GM12875 (cell line): ENCODE measurements at regions not wholly inside any gene's neighbourhood (a gene's known extent, or its start where the extent isn't known, plus 50 kb on each side); places are given as distances from the start of the nearest gene placed in this dataset.

Source experiments
- H3K4me3 ChIP-seq: one replicate; pipeline ENCODE4 v1.5.1; 2011; ENCODE audit warnings: low read depth, low read length, control low read depth
- TF ChIP-seq, protein P1 (sequence below): IDR thresholded peaks from 2 replicates; pipeline ENCODE4 v1.5.1; 2011; ENCODE audit warnings: low read depth, mild to moderate bottlenecking, control low read depth, inconsistent platforms, low read length, moderate library complexity, borderline replicate concordance; ENCODE audit not compliant: insufficient read depth

DNA sequence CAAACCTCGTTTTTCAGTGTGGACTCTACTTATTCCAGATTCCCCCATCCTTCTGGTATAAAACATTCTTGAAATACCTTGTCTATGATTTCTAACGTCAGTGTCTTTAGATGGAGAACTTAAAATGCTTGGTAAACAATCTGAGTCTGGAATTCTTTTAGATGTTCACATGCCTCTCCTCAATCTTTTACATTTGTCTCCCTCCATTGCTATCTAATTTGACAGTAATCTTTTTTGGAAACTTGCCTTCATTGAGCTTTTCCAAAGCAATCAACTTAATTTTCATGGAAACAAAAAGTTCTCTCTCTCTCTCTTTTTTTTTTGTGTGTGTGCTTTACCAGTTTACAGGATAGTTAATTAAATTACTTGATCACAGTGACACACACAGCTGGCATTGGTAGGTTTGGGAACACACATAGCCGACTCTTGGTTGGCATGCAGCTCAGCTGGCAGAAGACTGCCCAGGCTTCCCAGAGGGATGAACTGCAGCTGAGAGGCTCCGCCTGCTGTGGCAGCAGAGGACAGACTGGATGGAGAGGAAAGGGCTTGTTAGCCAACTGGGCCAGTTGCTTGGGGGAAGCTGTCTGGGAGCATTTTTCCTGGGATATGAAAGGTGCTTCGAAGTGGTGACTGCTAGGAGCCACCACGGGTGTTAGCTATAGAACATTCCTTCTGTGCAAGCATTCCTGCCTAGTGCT, 271.3 kb downstream of the ZSWIM6 start:
- H3K4me3 ChIP-seq: no peak overlapping the region
- TF ChIP-seq, protein P1, sequence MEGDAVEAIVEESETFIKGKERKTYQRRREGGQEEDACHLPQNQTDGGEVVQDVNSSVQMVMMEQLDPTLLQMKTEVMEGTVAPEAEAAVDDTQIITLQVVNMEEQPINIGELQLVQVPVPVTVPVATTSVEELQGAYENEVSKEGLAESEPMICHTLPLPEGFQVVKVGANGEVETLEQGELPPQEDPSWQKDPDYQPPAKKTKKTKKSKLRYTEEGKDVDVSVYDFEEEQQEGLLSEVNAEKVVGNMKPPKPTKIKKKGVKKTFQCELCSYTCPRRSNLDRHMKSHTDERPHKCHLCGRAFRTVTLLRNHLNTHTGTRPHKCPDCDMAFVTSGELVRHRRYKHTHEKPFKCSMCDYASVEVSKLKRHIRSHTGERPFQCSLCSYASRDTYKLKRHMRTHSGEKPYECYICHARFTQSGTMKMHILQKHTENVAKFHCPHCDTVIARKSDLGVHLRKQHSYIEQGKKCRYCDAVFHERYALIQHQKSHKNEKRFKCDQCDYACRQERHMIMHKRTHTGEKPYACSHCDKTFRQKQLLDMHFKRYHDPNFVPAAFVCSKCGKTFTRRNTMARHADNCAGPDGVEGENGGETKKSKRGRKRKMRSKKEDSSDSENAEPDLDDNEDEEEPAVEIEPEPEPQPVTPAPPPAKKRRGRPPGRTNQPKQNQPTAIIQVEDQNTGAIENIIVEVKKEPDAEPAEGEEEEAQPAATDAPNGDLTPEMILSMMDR: no peak

DNA sequence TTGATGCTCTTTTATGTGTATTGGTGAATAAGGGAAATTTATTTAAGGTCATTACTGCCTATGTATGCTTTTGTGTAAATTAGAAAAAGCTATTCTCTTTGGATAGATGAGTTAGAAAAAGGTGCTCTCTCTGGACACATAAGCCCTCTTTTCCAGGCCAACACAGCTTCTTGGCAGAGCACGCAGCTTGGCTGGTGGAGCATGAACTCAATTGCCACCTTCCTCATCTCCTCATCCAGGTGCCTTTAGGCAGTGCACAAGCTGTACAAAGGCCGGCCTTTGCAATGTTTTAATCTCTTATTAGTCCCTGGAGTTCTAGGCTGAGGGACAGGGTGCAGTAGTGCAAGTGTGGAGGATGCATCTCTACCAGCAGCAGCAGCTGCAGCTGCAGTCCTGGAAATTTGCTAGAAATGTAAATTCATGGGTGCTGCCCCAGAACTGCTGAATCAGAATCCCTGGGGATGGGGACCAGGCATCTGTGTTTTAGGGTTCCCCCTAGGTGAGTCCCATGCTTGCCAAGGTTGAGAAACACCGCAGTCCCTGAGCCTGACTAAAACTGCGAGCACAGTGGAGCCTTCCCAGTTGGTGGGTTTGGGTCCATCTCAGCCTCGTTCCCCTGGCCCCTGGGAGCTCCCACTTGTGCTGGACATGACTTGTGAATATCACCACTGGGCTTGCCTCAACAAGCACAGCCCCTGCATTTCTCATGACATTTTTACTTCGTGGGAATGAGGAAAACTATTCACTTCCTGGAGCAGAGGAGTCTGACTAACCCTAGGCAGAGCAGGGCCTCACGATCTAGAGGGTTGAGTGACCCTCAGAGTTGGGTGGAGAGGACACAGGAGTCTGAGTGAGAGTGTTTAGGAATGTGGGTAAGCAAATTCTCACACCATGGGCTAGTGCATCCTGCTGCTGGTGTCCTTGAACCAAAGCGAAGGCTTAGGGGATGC, 272.3 kb downstream of the ZSWIM6 start:
- TF ChIP-seq, protein P1: no peak
- H3K4me3 ChIP-seq: no peak overlapping the region

DNA sequence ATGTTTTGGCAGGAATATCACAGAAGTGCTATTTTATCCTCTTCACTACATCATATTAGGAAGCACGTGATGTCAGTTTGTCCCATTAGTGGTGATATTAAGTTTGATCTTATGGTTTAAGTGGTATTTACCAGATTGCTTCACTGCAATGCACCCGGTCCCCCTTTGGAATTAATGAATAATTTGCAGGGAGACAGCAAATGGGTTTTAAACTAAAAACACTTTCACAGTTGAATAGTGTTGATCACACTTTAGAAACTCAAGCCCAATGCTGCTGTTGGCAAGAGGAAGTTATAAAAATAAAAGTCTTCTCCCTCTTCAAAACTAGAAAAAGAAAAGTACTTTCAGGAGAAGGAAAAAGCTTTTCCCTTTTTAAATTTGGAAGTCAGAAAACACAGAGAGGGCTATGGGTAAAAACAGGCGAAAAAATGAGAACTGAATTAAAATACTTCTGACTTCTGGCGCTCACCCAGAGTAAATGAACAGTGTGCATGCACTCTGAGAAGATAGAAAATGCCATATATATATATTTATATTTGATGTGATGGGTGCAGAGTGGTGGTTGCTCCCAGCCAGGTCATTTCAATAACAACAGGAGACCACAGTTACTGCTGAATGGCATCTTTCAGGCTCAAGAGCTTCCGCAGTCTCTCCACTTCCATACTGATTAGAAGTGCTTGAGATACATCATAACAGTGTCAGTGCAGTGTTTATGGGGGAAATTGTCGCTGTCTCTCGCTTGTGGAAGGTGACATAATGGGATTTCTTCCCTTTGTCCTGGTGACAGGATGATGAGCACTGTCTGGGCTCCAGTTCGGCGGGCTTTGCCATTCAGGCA, 278.0 kb downstream of the ZSWIM6 start:
- H3K4me3 ChIP-seq: no peak overlapping the region
- TF ChIP-seq, protein P1: no peak

DNA sequence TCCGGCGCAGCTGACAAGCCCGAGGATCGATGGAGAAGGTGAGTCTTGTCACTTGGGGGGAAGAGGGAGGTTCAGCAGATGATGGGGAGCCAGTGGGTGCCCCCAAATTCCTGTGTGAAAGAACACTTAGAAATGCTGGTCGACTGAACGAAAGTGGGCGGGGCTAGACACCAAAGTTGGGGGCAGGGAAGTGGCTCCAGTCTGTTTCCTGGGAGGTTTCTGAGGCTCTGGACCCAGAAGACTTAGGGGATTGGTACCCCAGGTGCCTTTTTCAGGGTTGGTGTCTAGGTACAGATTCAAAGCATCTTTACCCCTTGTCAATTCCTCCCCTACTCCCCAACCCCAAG, 278.6 kb downstream of the ZSWIM6 start:
- no peak overlapping the region for H3K4me3 ChIP-seq
- TF ChIP-seq, protein P1: no peak

DNA sequence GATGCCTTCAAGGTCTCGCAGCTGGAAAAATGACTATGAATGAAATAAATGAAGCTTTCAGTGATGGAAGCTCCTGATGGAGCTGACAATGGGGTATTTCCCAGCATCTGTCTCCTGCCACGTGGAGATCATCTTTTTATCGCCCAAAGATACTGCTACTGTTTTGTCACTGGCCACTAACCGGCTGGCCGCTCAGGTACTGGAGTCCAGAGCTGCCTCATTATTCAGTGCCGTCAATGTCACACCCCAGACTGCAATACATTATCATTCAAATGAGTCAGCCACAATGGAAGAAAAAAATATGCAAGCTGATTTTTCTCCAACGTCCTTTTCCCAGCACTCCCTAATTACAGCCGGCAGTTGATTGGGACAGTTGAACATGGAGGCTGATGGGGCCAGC, 280.4 kb downstream of the ZSWIM6 start:
- no peak overlapping the region for H3K4me3 ChIP-seq
- TF ChIP-seq, protein P1: no peak

DNA sequence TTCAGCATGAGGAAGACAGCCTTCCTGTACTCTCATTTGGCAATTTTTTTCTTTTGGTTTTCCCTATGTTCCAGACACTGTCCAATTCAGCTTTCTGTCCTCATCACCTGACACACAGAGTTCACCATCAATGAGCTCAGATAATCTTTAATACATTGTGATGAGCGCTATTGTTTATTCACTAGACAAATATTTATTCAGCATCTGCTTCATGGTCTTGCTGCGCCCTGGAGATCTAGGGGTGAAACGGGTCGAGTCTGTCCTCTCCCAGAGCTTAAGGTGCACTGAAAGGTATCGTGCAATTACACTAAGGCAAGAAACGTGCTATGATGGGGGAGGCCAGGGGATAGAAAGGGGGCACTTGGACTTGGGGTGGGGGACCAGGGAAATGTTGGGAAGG, 281.6 kb downstream of the ZSWIM6 start:
- TF ChIP-seq, protein P1: no peak
- no peak overlapping the region for H3K4me3 ChIP-seq
